Dendritic cell treated with granulocyte-macrophage colony-stimulating factor and Interleukin-4, amounts not matched to agents 40 ng/mL and 50 ng/mL, for 4 days (primary cell): ENCODE measurements at regions not wholly inside any gene's neighbourhood (a gene's known extent, or its start where the extent isn't known, plus 50 kb on each side); places are given as distances from the start of the nearest gene placed in this dataset.

Source experiments
- H3K27ac Mint-ChIP-seq: one replicate; pipeline ENCODE4 v1.8.0; 2022; ENCODE audit warnings: mild to moderate bottlenecking, mixed read lengths
- H3K27me3 Mint-ChIP-seq: one replicate; pipeline ENCODE4 v1.8.0; 2022; ENCODE audit warnings: mild to moderate bottlenecking, mixed read lengths
- H3K36me3 Mint-ChIP-seq: one replicate; pipeline ENCODE4 v1.8.0; 2022; ENCODE audit warnings: low read depth, mixed read lengths
- H3K4me1 Mint-ChIP-seq: one replicate; pipeline ENCODE4 v1.8.0; 2022; ENCODE audit warnings: low read depth, mixed read lengths
- H3K4me3 Mint-ChIP-seq: one replicate; pipeline ENCODE4 v1.8.0; 2022; ENCODE audit warnings: mild to moderate bottlenecking, moderate library complexity, mixed read lengths
- H3K9me3 Mint-ChIP-seq: one replicate; pipeline ENCODE4 v1.8.0; 2022; ENCODE audit warnings: mixed read lengths
- intact Hi-C: fragments of 100-400 bp; cut with micrococcal nuclease; formaldehyde crosslinking; loops from one replicate; pipeline ENCODE4 v1.15.0; 2022

DNA sequence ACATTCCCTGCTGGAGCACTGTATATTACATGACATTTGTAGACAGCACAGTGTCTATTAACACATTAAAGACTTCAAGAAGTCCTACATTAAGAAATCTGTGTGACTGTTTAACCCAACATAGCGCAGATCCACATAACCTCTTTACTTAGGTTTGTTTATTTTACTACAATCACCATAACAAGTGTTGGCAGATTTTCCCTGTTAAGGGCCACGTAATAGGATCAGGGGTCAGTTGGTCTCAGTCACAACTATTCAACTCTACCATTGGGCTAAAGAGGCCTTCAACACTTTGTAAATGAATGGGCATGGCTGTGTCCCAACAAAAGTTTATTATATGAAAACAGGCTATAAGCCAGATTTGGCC is 51.3 kb upstream of the ADORA2B start:
- Mint-ChIP-seq H3K27me3 (peaks cover 10% of the 10 kb centered on the region), H3K36me3 (no peaks in the 10 kb centered on the region), H3K4me3 (no peak overlapping the region), H3K4me1 (peaks cover 26% of the 10 kb centered on the region), H3K27ac (no peak overlapping the region), H3K9me3 (peaks cover 12% of the 10 kb centered on the region)
- intact Hi-C loops: no loop called here

DNA sequence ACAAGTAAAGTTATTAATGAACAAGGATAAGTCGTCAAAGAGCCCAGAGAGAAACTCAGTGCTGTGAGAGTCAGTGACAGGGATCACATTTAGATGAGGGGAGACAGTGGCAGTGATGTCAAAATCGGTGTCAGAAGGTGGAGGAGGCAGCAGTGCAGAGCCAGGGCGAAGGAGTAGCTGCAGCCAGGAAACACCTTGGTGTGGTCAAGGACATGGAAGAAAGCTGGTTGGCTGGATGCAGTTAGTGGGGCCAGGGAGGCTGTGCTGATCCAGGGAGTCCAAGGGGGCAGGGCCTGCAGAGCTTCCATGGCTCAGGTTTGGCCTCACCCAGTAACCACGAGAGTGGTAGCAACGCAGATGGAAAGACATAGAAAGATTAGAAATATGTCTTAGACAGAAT is 50.7 kb upstream of the ADORA2B start:
- H3K27ac Mint-ChIP-seq: peak overlapping the region; percentile 7
- peaks cover 12% of the 10 kb centered on the region for H3K9me3 Mint-ChIP-seq
- H3K27me3 Mint-ChIP-seq: peaks cover 10% of the 10 kb centered on the region
- no peaks in the 10 kb centered on the region for H3K36me3 Mint-ChIP-seq
- H3K4me3 Mint-ChIP-seq: no peak overlapping the region
- H3K4me1 Mint-ChIP-seq: peaks cover 26% of the 10 kb centered on the region
- intact Hi-C loops: no loop called here

DNA sequence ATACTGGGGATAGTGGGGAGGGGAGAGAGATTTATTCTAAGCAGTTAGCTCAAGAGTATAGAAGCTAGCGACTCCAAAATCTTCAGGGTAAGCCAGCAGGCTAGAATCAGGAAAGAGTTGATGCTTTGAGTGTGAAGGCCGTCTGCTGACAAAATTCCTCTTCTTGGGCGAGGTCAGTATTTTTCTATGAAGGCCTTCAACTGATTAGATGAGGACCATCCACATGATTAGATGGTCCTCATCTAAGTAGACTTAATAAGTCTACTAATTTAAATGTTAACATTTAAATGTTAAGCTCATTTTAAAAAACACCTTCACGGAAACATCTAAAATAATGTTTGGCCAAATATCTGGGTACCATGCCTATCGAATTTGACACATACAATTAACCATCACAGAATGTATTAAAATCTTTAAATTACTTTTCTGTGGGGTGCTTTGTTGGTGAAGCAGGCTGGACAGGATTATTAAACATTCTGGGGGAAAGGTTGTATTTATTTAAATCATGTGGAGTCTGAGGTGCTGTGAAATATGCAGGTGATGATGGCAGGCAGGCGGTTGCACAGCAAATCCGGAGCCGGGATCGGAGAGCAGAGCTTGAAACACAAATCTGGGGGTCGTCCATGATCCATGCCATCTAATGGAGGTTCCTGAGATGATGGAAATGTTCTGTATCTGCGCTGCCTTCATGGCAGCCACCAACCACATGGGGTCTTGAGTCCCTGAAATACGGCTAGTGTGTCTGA is 49.8 kb upstream of the ADORA2B start:
- peak overlapping the region; percentile 7 for H3K27ac Mint-ChIP-seq

More for the DNA sequence above, 49.8 kb upstream of the ADORA2B start:
- no peaks in the 10 kb centered on the region for H3K36me3 Mint-ChIP-seq
- intact Hi-C loops: no loop called here
- H3K27me3 Mint-ChIP-seq: peaks cover 10% of the 10 kb centered on the region
- peaks cover 22% of the 10 kb centered on the region for H3K4me1 Mint-ChIP-seq
- H3K9me3 Mint-ChIP-seq: peaks cover 12% of the 10 kb centered on the region
- H3K4me3 Mint-ChIP-seq: no peak overlapping the region
